NT2/D1 (cell line): ENCODE measurements at regions not wholly inside any gene's neighbourhood (a gene's known extent, or its start where the extent isn't known, plus 50 kb on each side); places are given as distances from the start of the nearest gene placed in this dataset.
"Not testable (repeated sequence)": the region's sequence is repeated elsewhere in the genome, so short reads cannot be mapped to it uniquely, and the experiment has no call there.

Experiments used
- SUZ12 ChIP-seq: IDR thresholded peaks from 2 replicates; pipeline ENCODE4 v1.6.1; 2011; ENCODE audit not compliant: insufficient read length, insufficient read depth; ENCODE audit errors: extremely low read depth
- YY1 ChIP-seq: IDR thresholded peaks from 2 replicates; pipeline ENCODE4 v1.6.1; 2011; ENCODE audit not compliant: insufficient read length, insufficient read depth

DNA sequence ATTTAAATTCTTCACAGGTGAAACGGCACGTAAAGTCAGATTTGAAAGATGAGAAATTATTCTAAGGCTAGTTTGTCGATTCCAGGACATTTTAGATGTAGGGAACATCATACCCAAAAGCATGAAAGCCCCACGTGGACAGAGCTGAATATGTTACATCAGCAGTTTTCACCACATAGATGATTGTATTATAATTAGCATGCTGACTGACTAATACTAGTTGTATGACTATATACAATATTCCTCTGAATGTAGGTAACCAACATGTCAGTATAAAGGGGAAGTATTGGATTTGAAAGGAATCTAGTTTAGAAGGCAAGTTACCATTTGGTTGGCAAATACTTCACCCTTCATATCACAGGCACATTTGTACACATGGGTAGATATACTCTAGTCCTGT, 304.6 kb downstream of the UBE2NL start:
- not testable (repeated sequence) for TF ChIP-seq YY1, SUZ12
